ENCODE measurements at regions not wholly inside any gene's neighbourhood (a gene's known extent, or its start where the extent isn't known, plus 50 kb on each side); places are given as distances from the start of the nearest gene placed in this dataset.

DNA sequence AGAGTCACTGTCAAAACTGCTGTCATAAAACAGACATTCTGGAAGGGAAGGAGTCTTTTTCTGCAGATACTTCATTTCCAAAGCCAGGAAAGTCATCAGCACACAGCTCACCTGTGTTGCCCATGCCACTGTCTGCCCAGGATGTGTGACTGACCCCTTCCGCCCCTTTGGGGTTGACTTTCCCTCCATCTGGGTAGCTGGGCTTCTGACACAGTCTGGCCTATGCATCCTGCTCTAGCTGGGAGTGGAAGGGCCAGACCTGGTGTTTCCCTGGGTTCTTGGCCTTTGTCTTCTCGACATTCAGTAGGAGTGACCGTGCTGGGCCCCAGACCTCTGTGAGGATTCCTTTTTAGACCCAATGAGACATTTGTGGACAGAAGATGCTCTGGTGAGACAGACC, 378.9 kb upstream of the NUPR2 start:
- no peaks in the 10 kb centered on the region for H3K27me3 ChIP-seq (ENCODE audit: control insufficient read depth in 5 of 5, insufficient read depth in 4 of 5, low read length in 5 of 5)
- peaks cover 0 to 66% (median 60%) of the 10 kb centered on the region in 5 donors for H3K9me3 ChIP-seq (ENCODE audit: control insufficient read depth in 5 of 5, low read length in 5 of 5)
- H3K4me1 ChIP-seq (ENCODE audit: control insufficient read depth in 5 of 5, insufficient read depth in 5 of 5, low read length in 5 of 5): no peaks in the 10 kb centered on the region

DNA sequence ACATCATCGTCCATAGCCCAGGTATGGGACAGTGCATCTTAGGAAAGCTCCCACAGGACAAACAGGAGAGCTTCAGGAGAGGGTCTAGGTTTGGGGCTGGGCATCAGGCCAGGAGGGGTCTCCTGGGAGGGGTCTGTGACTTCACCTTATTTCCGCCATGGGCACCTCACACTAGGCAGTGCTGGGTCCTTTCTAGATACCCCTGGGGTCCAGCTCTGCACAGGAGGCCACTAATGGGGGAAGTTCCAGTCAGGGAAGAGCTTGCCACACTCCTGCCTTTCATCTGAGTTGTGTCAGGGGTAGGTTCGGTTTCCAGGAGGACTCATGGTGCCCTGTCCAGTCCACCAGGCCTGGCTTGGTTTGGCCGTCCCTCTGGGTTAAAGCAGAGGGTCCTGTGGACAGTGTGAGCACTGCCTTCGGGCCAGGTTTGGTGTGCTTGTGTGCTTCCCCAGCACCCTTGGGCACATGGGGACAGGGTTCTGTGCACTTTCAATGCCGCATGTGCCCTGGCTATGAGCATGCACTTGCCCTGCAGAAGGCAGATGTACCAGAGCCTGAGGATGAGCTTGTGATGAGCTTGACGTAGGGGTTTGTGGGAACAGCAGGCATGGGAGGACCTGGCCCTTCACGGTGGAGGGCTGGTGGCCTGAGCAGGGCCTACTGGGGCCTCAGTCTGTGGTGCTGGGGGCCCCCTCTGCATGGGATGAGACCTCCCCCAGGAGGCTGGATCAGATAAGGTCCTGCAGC, 377.7 kb upstream of the NUPR2 start:
- Histone ChIP-seq H3K27me3 (ENCODE audit: control insufficient read depth in 5 of 5, insufficient read depth in 4 of 5, low read length in 5 of 5) (no peaks in the 10 kb centered on the region), H3K9me3 (ENCODE audit: control insufficient read depth in 5 of 5, low read length in 5 of 5) (peaks cover 0 to 73% (median 71%) of the 10 kb centered on the region in 5 donors), H3K9ac (ENCODE audit: low read length in 5 of 5) (no peak overlapping the region), H3K4me1 (ENCODE audit: control insufficient read depth in 5 of 5, insufficient read depth in 5 of 5, low read length in 5 of 5) (no peaks in the 10 kb centered on the region), H3K27ac (ENCODE audit: low read depth, low read length) (no peak overlapping the region), H3K36me3 (ENCODE audit: control insufficient read depth in 5 of 5, insufficient read depth in 5 of 5, low read length in 5 of 5) (no peaks in the 10 kb centered on the region), H3K4me3 (ENCODE audit: low read depth in 1 of 5, low read length in 5 of 5) (peak overlapping the region in 3 of 5 donors; percentile 35 to 45 (median 38))

More for the DNA sequence above, 378.9 kb upstream of the NUPR2 start:
- Histone ChIP-seq H3K4me3 (ENCODE audit: low read depth in 1 of 5, low read length in 5 of 5) (peak overlapping the region in 2 of 5 donors; percentile 35 to 39), H3K36me3 (ENCODE audit: control insufficient read depth in 5 of 5, insufficient read depth in 5 of 5, low read length in 5 of 5) (no peaks in the 10 kb centered on the region), H3K9ac (ENCODE audit: low read length in 5 of 5) (no peak overlapping the region), H3K27ac (ENCODE audit: low read depth, low read length) (no peak overlapping the region)

DNA sequence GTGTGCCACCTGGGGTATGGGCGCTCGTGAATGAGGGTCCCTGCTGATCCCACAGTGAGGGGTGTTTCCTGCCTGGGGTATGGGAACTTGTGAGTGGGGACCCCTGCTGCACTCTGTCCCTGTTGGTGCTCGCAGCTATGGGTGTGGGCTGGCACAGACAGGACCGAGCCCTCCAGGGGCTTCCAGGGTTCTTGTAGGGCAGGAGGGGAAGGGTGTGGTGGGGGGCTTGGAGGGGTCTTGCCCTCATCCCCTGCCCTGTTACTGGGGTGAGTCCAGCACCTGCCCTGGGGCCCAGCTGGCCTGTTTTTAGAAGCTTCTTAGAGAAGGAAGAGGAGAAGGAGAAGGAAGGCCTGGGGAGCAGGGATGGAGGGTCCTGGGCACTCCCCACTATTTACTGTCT, 377.0 kb upstream of the NUPR2 start:
- Histone ChIP-seq H3K4me1 (ENCODE audit: control insufficient read depth in 5 of 5, insufficient read depth in 5 of 5, low read length in 5 of 5) (no peaks in the 10 kb centered on the region), H3K4me3 (ENCODE audit: low read depth in 1 of 5, low read length in 5 of 5) (peak overlapping the region in 1 of 5 donors; percentile 40), H3K9ac (ENCODE audit: low read length in 5 of 5) (no peak overlapping the region), H3K36me3 (ENCODE audit: control insufficient read depth in 5 of 5, insufficient read depth in 5 of 5, low read length in 5 of 5) (no peaks in the 10 kb centered on the region), H3K27ac (ENCODE audit: low read depth, low read length) (no peak overlapping the region), H3K9me3 (ENCODE audit: control insufficient read depth in 5 of 5, low read length in 5 of 5) (peaks cover 0 to 79% (median 75%) of the 10 kb centered on the region in 5 donors), H3K27me3 (ENCODE audit: control insufficient read depth in 5 of 5, insufficient read depth in 4 of 5, low read length in 5 of 5) (no peaks in the 10 kb centered on the region)

DNA sequence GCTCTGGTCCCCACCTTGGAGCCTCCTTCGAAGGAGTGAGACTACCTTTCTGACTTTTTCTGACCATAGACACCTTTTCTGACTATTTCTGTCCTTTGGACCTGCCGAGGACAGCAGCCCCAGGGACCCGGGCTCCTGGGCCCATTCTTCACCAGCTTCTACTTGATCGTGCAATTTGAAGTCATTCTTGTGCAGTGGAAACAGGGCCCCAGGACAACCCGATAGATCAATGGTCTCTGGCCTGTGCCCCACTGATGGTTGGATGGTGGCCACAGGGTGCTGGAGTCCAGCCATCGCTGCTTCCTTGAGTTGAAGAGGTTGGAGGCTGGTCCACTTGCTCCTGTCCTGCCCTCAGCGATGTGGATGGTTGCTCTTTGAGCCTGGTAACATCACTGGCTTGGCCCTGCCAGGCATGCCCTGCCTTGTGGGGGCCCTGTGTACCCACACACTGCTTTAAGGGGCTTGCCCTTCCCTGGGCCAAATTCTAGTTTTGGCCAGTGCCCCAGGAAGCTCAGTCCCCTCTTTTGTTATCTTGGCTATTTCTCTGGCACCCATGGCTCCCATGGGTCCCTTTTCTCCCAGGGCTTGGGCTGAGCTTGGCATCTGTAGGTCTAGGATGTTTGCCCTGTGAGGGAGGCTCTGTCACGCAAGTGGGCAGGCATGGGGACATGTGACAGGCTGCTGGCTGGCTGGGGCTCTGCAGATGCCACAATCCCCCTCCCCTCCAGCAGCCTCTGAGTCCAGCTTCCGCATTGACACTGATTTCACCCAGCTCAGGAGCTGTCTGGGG, 375.6 kb upstream of the NUPR2 start:
- Histone ChIP-seq H3K9me3 (ENCODE audit: control insufficient read depth in 5 of 5, low read length in 5 of 5) (peaks cover 0 to 78% (median 75%) of the 10 kb centered on the region in 5 donors), H3K9ac (ENCODE audit: low read length in 5 of 5) (no peak overlapping the region), H3K27me3 (ENCODE audit: control insufficient read depth in 5 of 5, insufficient read depth in 4 of 5, low read length in 5 of 5) (no peaks in the 10 kb centered on the region), H3K36me3 (ENCODE audit: control insufficient read depth in 5 of 5, insufficient read depth in 5 of 5, low read length in 5 of 5) (no peaks in the 10 kb centered on the region), H3K4me1 (ENCODE audit: control insufficient read depth in 5 of 5, insufficient read depth in 5 of 5, low read length in 5 of 5) (no peaks in the 10 kb centered on the region), H3K27ac (ENCODE audit: low read depth, low read length) (no peak overlapping the region), H3K4me3 (ENCODE audit: low read depth in 1 of 5, low read length in 5 of 5) (peak overlapping the region in 3 of 5 donors; percentile 9 to 31 (median 29))

DNA sequence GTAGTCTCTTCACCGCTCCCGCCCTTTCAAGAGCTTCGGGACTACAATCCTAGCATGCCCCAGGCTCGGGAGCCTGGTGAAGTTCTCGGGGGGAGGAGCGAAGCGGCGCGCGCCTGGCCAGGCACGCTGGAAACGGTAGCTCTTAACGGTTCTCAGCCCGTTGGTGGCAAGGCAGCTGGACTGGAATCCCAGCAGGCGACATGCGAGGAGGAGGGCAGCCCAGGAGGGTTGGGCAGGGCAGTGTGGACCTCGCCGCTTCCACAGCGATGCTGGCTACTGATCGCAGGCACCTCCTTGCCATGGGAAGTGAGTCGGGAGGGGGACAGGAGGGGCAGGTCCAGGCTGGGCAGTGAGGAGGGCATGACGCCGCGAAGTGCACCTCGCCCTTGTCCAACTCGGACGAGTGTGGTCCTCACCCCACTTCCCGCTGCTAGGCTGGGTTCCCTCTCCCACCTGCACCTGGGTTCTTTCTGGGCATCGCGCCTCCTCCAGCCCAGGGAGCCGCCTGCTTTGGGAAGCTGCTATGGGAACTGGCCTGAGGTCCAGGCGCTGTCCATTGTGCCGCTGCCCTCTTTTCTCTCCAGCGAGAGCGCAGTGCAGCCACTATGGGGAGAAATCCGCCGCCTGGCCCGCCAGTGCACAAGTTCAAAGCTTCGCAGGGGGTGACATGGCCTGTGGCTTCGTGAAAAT, 367.8 kb upstream of the NUPR2 start:
- Histone ChIP-seq H3K9me3 (ENCODE audit: control insufficient read depth in 5 of 5, low read length in 5 of 5) (peaks cover 14 to 78% (median 69%) of the 10 kb centered on the region in 5 donors), H3K9ac (ENCODE audit: low read length in 5 of 5) (no peak overlapping the region), H3K27ac (ENCODE audit: low read depth, low read length) (no peak overlapping the region), H3K4me1 (ENCODE audit: control insufficient read depth in 5 of 5, insufficient read depth in 5 of 5, low read length in 5 of 5) (no peaks in the 10 kb centered on the region), H3K36me3 (ENCODE audit: control insufficient read depth in 5 of 5, insufficient read depth in 5 of 5, low read length in 5 of 5) (no peaks in the 10 kb centered on the region), H3K4me3 (ENCODE audit: low read depth in 1 of 5, low read length in 5 of 5) (peak overlapping the region in 2 of 5 donors; percentile 14 to 52), H3K27me3 (ENCODE audit: control insufficient read depth in 5 of 5, insufficient read depth in 4 of 5, low read length in 5 of 5) (no peaks in the 10 kb centered on the region)

DNA sequence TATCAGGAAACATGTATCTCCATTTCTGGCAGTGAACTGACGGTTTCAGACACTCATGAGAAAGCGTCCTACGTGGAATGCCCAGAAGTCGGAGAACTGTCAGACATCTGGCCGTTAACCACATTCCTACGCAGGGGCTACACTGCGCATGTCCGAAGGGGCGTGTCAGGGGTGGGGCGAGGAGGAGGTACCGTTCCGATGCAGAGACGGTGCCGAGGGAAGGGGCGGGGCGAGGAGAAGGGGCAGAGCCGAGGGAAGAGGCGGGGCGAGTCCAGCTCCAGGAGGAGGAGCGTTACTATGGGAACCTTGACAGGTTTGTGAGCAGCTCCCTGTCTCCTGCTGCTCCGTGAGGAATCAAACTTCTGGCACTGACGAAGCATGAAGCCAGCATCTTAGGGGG, 366.9 kb upstream of the NUPR2 start:
- Histone ChIP-seq H3K36me3 (ENCODE audit: control insufficient read depth in 5 of 5, insufficient read depth in 5 of 5, low read length in 5 of 5) (no peaks in the 10 kb centered on the region), H3K9ac (ENCODE audit: low read length in 5 of 5) (no peak overlapping the region), H3K27ac (ENCODE audit: low read depth, low read length) (no peak overlapping the region), H3K27me3 (ENCODE audit: control insufficient read depth in 5 of 5, insufficient read depth in 4 of 5, low read length in 5 of 5) (no peaks in the 10 kb centered on the region), H3K4me1 (ENCODE audit: control insufficient read depth in 5 of 5, insufficient read depth in 5 of 5, low read length in 5 of 5) (no peaks in the 10 kb centered on the region), H3K9me3 (ENCODE audit: control insufficient read depth in 5 of 5, low read length in 5 of 5) (peaks cover 14 to 81% (median 72%) of the 10 kb centered on the region in 5 donors), H3K4me3 (ENCODE audit: low read depth in 1 of 5, low read length in 5 of 5) (peak overlapping the region in 3 of 5 donors; percentile 14 to 53 (median 52))

DNA sequence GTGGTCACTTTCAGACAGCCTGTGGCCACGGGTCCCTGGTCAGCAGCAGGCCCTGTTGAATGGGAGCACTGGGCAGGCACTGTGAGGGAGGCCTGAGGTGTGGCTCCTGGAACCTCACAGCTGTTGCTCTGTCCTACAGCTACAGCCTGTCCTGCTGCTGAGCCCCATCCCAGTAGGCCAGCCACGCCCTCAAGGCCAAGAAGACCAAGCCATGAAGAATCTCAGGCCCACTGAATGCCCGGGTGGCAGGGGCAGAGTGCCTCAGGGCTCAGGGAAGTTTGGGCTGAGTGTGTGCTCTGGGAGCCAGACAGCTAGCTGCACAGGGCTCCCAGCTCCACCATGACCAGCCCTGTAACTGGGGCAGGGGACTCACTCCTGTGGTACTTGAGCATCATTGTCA, 363.5 kb upstream of the NUPR2 start:
- no peaks in the 10 kb centered on the region for H3K27me3 ChIP-seq (ENCODE audit: control insufficient read depth in 5 of 5, insufficient read depth in 4 of 5, low read length in 5 of 5)
- H3K9ac ChIP-seq (ENCODE audit: low read length in 5 of 5): no peak overlapping the region
- peak overlapping the region in 3 of 5 donors; percentile 13 to 43 (median 15) for H3K4me3 ChIP-seq (ENCODE audit: low read depth in 1 of 5, low read length in 5 of 5)
- H3K27ac ChIP-seq (ENCODE audit: low read depth, low read length): no peak overlapping the region
- H3K36me3 ChIP-seq (ENCODE audit: control insufficient read depth in 5 of 5, insufficient read depth in 5 of 5, low read length in 5 of 5): no peaks in the 10 kb centered on the region
- peaks cover 16 to 91% (median 86%) of the 10 kb centered on the region in 5 donors for H3K9me3 ChIP-seq (ENCODE audit: control insufficient read depth in 5 of 5, low read length in 5 of 5)
- no peaks in the 10 kb centered on the region for H3K4me1 ChIP-seq (ENCODE audit: control insufficient read depth in 5 of 5, insufficient read depth in 5 of 5, low read length in 5 of 5)

DNA sequence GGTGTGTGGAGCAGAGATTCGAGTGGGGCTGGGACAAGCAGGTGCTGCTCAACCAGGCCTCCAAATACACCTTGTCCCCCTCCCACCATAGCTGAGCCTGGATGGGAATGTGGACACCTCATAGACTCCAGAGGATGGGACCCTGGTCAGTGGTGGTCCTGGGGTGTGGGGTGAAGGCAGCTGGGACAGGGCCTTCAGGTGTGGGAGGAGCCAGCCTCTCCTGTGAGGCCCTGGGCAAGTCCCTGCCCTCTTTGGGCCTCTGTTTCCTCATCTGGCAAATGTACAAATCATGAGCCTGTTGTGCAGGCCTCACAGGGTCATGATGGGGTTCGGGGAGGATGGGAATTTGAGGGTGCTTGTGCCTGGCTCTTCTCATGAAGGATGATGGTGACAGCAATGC, 362.9 kb upstream of the NUPR2 start:
- no peaks in the 10 kb centered on the region for H3K27me3 ChIP-seq (ENCODE audit: control insufficient read depth in 5 of 5, insufficient read depth in 4 of 5, low read length in 5 of 5)
- H3K9ac ChIP-seq (ENCODE audit: low read length in 5 of 5): no peak overlapping the region
- peaks cover 17 to 91% (median 86%) of the 10 kb centered on the region in 5 donors for H3K9me3 ChIP-seq (ENCODE audit: control insufficient read depth in 5 of 5, low read length in 5 of 5)
- no peak overlapping the region for H3K27ac ChIP-seq (ENCODE audit: low read depth, low read length)
- no peaks in the 10 kb centered on the region for H3K36me3 ChIP-seq (ENCODE audit: control insufficient read depth in 5 of 5, insufficient read depth in 5 of 5, low read length in 5 of 5)
- H3K4me1 ChIP-seq (ENCODE audit: control insufficient read depth in 5 of 5, insufficient read depth in 5 of 5, low read length in 5 of 5): no peaks in the 10 kb centered on the region
- peak overlapping the region in 3 of 5 donors; percentile 6 to 43 (median 24) for H3K4me3 ChIP-seq (ENCODE audit: low read depth in 1 of 5, low read length in 5 of 5)

DNA sequence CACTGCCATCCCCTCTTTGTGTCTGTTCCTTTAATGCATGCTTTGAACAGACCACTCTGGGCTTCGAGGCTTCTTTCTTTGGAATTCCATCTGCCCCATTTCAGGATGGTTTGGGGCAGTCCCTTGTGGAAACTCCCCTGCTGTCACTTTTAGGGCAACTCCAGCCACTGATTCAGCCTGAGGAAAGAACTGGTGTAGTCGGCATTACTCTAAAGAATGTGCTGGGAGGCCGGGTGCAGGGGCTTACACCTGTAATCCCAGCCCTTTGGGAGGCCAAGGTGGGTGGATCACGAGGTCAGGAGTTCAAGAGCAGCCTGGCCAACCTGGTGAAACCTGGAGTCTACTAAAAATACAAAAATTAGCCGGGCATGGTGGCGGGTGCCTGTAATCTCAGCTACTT, 358.1 kb upstream of the NUPR2 start:
- H3K27ac ChIP-seq (ENCODE audit: low read depth, low read length): no peak overlapping the region
- no peaks in the 10 kb centered on the region for H3K27me3 ChIP-seq (ENCODE audit: control insufficient read depth in 5 of 5, insufficient read depth in 4 of 5, low read length in 5 of 5)
- peak overlapping the region in 3 of 5 donors; percentile 10 to 52 (median 41) for H3K4me3 ChIP-seq (ENCODE audit: low read depth in 1 of 5, low read length in 5 of 5)
- no peak overlapping the region for H3K9ac ChIP-seq (ENCODE audit: low read length in 5 of 5)
- peaks cover 29 to 96% (median 93%) of the 10 kb centered on the region in 5 donors for H3K9me3 ChIP-seq (ENCODE audit: control insufficient read depth in 5 of 5, low read length in 5 of 5)
- H3K4me1 ChIP-seq (ENCODE audit: control insufficient read depth in 5 of 5, insufficient read depth in 5 of 5, low read length in 5 of 5): no peaks in the 10 kb centered on the region
- H3K36me3 ChIP-seq (ENCODE audit: control insufficient read depth in 5 of 5, insufficient read depth in 5 of 5, low read length in 5 of 5): no peaks in the 10 kb centered on the region
